PC-3 (cell line): ENCODE measurements at regions not wholly inside any gene's neighbourhood (a gene's known extent, or its start where the extent isn't known, plus 50 kb on each side); places are given as distances from the start of the nearest gene placed in this dataset.

Source experiments
- CTCF ChIP-seq: fragments of 300-600 bp; sonication (generic); conservative IDR thresholded peaks from 2 replicates; pipeline ENCODE4 v1.5.1; 2017; ENCODE audit warnings: antibody characterized with exemption, low read depth, mild to moderate bottlenecking, low read length
- EZH2 ChIP-seq: fragments of 300-600 bp; sonication (generic); IDR thresholded peaks from one replicate; pipeline ENCODE4 v1.6.1; 2017; ENCODE audit warnings: antibody characterized with exemption, mild to moderate bottlenecking, low read length; ENCODE audit not compliant: unreplicated experiment
- EZH2phosphoT487 ChIP-seq: fragments of 300-600 bp; sonication (generic); IDR thresholded peaks from 2 replicates; pipeline ENCODE4 v1.6.1; 2018; ENCODE audit warnings: mild to moderate bottlenecking, antibody characterized with exemption, low read length, borderline replicate concordance

GRCh38 chr5:160492565-160492964 is 70.9 kb downstream of the PTTG1 start:
- no peak for TF ChIP-seq EZH2
- no peak for TF ChIP-seq CTCF
- TF ChIP-seq EZH2phosphoT487: no peak
